LNCAP (cell line): ENCODE measurements at regions not wholly inside any gene's neighbourhood (a gene's known extent, or its start where the extent isn't known, plus 50 kb on each side); places are given as distances from the start of the nearest gene placed in this dataset.

Experiments used
- CTCF ChIP-seq: fragments of 450-650 bp; IDR thresholded peaks from 2 replicates; pipeline ENCODE4 v1.5.1; 2017; ENCODE audit warnings: mild to moderate bottlenecking

GRCh38 chr7:19317461-19317860 lies 172.2 kb upstream of the FERD3L start:
- TF ChIP-seq CTCF = no peak

- no peak for TF ChIP-seq CTCF
Measured at GRCh38 chr7:19312416-19312815, 167.2 kb upstream of the FERD3L start.

- TF ChIP-seq CTCF = no peak
Measured at GRCh38 chr7:19307554-19307953, 162.3 kb upstream of the FERD3L start.

- TF ChIP-seq CTCF = no peak
Measured at GRCh38 chr7:19305698-19306097, 160.5 kb upstream of the FERD3L start.

GRCh38 chr7:19304086-19304485 lies 158.9 kb upstream of the FERD3L start:
- no peak for TF ChIP-seq CTCF

GRCh38 chr7:19302731-19303130 lies 157.5 kb upstream of the FERD3L start:
- no peak for TF ChIP-seq CTCF

- no peak for TF ChIP-seq CTCF
Measured at GRCh38 chr7:19296617-19297016, 151.4 kb upstream of the FERD3L start.

GRCh38 chr7:19295376-19295775 lies 150.2 kb upstream of the FERD3L start:
- TF ChIP-seq CTCF = no peak
